GM18505 (cell line): ENCODE measurements at regions not wholly inside any gene's neighbourhood (a gene's known extent, or its start where the extent isn't known, plus 50 kb on each side); places are given as distances from the start of the nearest gene placed in this dataset.

Experiments
- ATAC-seq: cut with Tn5 transposase; IDR thresholded peaks from one replicate; pipeline ENCODE4 v1.9.1; 2021; ENCODE audit not compliant: unreplicated experiment
- POLR2A ChIP-seq: IDR thresholded peaks from 4 replicates; pipeline ENCODE4 v1.6.1; 2011; ENCODE audit warnings: borderline replicate concordance; ENCODE audit not compliant: insufficient read depth, insufficient read length; ENCODE audit errors: extremely low read depth

DNA sequence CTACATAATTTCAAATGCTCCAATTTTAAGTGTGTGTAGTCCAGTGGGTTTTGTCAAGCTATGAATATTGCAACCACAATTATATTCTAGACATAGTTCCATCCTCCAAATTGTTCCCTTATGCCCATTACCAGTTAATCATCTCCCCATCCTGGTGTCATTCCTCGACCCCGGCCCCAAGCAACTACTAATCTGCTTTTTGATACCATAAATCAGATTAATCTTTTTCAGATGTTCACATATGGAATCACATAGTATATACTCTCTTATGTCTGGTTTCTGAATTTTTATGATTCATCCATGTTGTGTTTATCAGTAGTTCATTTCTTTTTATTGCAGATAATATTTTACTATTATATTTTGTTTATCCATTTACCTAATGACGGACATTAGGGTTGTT lies 148.4 kb upstream of the RORB start:
- ATAC-seq = no peak
- TF ChIP-seq POLR2A = no peak

DNA sequence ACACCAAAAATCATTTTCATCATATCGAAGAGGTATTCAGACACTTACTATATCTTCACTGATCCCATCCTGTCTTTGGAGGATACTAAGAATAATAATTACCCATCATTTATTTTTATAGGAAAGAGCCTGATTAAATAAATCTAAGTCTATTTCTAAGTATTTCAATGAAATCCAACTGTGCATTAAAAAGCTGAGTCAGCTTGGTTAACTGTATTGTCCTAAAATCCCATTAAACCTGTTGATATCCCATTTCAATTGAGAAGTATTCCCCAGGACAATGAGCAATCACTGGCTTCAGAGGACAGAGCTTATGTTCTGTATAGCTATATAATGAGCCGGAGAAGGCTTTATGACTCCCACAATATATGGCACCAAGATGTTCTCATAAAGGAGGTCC lies 142.0 kb upstream of the RORB start:
- no peak for TF ChIP-seq POLR2A
- no peak for ATAC-seq

- ATAC-seq = no peak
- TF ChIP-seq POLR2A = no peak
These were observed 139.6 kb upstream of the RORB start for GRCh38 chr9:74357577-74357976.

GRCh38 chr9:74358959-74359358 lies 138.2 kb upstream of the RORB start:
- no peak for ATAC-seq
- no peak for TF ChIP-seq POLR2A

DNA sequence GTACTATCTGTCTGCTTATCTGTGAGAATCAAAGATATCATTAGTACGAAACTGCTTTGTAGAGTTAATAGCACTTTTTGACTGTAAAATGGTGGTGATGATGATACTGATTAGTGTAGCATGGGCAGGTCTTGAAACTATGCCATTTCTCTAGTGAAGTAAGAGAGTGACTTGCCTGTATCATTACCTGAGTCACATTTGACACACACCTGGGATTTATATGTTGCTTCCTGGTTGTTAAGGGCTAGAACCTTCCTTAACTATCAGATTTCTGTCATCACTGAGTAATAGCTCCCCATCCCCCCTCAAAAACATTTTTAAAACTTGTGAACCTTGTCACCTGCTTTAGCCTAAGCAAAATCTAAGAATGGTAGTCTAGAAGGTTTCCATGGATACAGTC lies 135.6 kb upstream of the RORB start:
- ATAC-seq = no peak

GRCh38 chr9:74362423-74362822 lies 134.7 kb upstream of the RORB start:
- TF ChIP-seq POLR2A = no peak
- ATAC-seq = no peak

More for the DNA sequence above, 135.6 kb upstream of the RORB start:
- no peak for TF ChIP-seq POLR2A

- no peak for TF ChIP-seq POLR2A
- ATAC-seq = no peak
These were observed 131.0 kb upstream of the RORB start for GRCh38 chr9:74366111-74366510.

- ATAC-seq = no peak
These were observed 127.3 kb upstream of the RORB start for GRCh38 chr9:74369844-74370243.

GRCh38 chr9:74373348-74373747 lies 123.8 kb upstream of the RORB start:
- no peak for TF ChIP-seq POLR2A
- ATAC-seq = no peak

More at GRCh38 chr9:74369844-74370243, 127.3 kb upstream of the RORB start:
- no peak for TF ChIP-seq POLR2A

DNA sequence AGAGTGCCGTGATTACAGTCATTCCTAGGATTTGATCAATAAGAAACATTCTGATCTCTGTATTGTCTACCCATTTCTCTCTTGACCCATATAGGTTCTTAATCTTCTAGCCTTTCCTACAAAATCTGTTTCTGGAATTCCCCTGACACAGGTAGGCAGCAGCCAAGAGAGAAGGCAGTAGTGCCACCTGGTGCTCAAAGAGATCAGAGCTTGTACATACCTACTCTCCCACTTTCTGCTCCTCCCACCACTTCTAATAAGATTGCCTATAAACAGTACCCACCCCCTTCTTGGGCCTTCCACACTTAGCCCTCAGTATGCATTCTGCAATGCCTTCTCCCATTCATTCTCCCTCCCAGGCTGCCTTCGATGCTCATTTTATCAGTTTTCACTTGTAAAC lies 117.4 kb upstream of the RORB start:
- TF ChIP-seq POLR2A = no peak
- ATAC-seq = peak; percentile 75

DNA sequence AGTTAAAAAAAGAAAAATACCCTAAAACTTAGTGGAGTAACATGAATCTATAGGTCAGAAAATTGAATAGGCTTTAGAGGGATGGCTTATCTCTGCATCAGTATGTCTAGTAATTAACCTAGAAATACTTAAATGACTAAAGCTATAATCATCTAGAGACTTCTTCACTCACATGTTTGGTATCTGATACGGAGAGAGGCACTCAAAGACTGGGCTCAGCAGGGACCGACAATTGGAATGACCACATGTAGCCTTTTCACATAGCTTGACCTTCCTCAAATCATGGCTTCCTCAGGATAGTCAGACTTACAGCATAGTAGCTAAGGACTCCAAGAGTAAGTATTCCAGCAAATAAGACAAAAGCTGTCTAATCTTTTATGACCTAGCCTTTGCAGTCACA lies 105.3 kb upstream of the RORB start:
- no peak for ATAC-seq
- TF ChIP-seq POLR2A = no peak

DNA sequence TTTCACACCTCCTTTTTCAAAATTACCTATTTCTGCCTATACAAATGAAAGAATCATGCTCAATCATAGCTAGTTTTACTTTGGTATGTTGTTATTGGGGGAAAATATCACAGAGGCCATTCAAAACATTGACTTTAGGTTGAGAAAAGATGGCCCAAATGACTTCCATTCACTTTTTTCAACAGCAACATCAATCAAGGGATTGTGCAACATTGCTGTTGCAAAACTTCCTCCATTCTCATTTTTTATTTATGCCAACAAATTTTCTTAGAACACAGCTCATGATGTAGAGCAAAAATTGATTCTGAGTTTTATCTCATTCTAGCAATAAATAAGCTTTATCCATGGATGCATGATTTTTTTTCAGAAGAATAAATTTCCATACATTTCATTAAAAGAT lies 93.6 kb upstream of the RORB start:
- no peak for ATAC-seq
- no peak for TF ChIP-seq POLR2A

DNA sequence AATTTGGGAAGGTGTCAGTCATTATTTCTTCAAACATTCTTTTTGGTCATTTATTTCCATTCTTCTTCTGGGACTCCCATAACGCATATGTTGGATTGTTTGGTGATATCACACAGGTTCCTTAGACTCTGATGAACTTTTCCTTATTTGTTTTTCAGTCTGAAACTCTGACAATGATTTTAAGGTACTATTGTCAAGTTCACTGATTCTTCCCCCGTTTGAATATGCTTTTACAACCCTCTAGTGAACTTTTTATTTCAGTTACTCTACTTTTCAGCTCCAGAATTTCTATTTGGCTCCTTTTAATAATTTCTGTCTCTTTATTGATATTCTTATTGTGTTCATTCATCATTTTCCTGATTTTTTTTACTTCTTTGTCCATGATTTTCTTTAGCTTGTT lies 92.5 kb upstream of the RORB start:
- ATAC-seq = no peak
- no peak for TF ChIP-seq POLR2A

DNA sequence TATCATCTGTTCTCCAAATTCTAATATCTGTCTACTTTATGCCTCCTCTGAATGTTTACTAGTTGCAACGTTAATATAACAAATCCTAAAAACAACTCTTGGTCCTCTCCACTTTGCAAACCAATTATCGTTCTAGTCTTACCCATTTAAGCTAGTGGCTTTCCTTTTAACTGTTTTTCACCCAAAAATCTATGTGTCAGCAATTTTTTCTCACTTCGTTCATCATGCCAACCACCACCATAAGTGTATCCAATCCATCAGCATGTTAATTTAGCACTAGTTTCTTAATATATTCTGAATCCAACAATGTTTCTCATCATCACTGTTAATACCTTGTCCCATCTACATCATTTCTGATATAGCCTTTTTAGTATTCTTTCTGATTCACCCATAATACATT lies 90.0 kb upstream of the RORB start:
- no peak for TF ChIP-seq POLR2A
- ATAC-seq = no peak

DNA sequence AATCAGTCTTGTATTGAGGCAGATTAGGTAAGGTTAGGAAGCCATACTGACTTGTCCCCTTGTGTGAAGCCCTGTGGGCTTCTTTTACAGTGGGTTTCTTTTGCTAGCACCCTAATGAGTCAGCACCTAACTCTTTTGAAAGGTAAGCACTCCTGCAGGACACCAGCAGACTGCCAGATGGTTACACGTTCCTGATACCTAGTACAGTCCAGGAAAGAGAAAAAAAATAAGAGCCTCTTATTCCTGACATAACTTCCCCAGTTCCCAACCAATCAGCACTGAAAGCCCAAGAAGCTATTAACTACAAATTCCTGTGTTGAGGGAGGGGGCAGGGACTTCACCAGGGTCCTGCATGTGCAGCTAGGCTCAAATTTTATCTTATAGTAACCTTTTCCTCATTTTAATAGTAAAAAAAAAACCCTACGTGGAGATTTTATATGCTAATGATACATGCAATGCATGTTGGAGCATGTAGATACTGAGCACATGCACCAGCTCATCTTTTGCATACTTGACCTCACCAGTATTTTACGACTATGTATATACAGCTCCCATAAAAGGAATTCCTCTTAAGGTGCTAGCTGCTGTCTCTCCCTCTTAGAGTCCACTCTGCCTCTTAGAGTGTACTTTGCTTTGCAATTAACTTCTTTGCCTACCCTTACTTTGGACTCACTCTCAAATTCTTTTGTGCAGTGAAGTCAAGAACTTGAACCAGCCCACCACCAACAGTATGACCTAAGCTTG lies 84.7 kb upstream of the RORB start:
- no peak for ATAC-seq

More for the DNA sequence above, 84.7 kb upstream of the RORB start:
- TF ChIP-seq POLR2A = no peak
